GM18505 (cell line): ENCODE measurements at regions not wholly inside any gene's neighbourhood (a gene's known extent, or its start where the extent isn't known, plus 50 kb on each side); places are given as distances from the start of the nearest gene placed in this dataset.

Experiments
- ATAC-seq: cut with Tn5 transposase; IDR thresholded peaks from one replicate; pipeline ENCODE4 v1.9.1; 2021; ENCODE audit not compliant: unreplicated experiment
- POLR2A ChIP-seq: IDR thresholded peaks from 4 replicates; pipeline ENCODE4 v1.6.1; 2011; ENCODE audit warnings: borderline replicate concordance; ENCODE audit not compliant: insufficient read depth, insufficient read length; ENCODE audit errors: extremely low read depth

GRCh38 chr2:67948057-67948456 lies 114.7 kb downstream of the C1D start:
- ATAC-seq = no peak
- TF ChIP-seq POLR2A = no peak

- no peak for TF ChIP-seq POLR2A
- no peak for ATAC-seq
Observed at GRCh38 chr2:67948506-67948905, 114.3 kb downstream of the C1D start.

GRCh38 chr2:67950018-67950417 lies 112.8 kb downstream of the C1D start:
- no peak for ATAC-seq
- TF ChIP-seq POLR2A = no peak

GRCh38 chr2:67950919-67951318 lies 111.9 kb downstream of the C1D start:
- no peak for TF ChIP-seq POLR2A
- no peak for ATAC-seq

- no peak for TF ChIP-seq POLR2A
- peak; percentile 68 for ATAC-seq
Observed at GRCh38 chr2:67952066-67952465, 110.7 kb downstream of the C1D start.

- ATAC-seq = no peak
- no peak for TF ChIP-seq POLR2A
Observed at GRCh38 chr2:67954093-67954748, 108.6 kb downstream of the C1D start.

- TF ChIP-seq POLR2A = no peak
- ATAC-seq = no peak
Observed at GRCh38 chr2:67955748-67956603, 106.8 kb downstream of the C1D start.

- TF ChIP-seq POLR2A = no peak
- no peak for ATAC-seq
Observed at GRCh38 chr2:67965246-67965645, 97.6 kb downstream of the C1D start.

- no peak for ATAC-seq
- TF ChIP-seq POLR2A = no peak
Observed at GRCh38 chr2:67970071-67970470, 92.7 kb downstream of the C1D start.

- no peak for TF ChIP-seq POLR2A
- no peak for ATAC-seq
Observed at GRCh38 chr2:67970542-67970941, 92.3 kb downstream of the C1D start.

- no peak for TF ChIP-seq POLR2A
- no peak for ATAC-seq
Observed at GRCh38 chr2:67974559-67975430, 88.0 kb downstream of the C1D start.

GRCh38 chr2:67977464-67977863 lies 85.3 kb downstream of the C1D start:
- no peak for TF ChIP-seq POLR2A
- ATAC-seq = no peak

- no peak for TF ChIP-seq POLR2A
- ATAC-seq = no peak
Observed at GRCh38 chr2:67982956-67983355, 79.8 kb downstream of the C1D start.
